Fibroblast of pulmonary artery (primary cell): ENCODE measurements at regions not wholly inside any gene's neighbourhood (a gene's known extent, or its start where the extent isn't known, plus 50 kb on each side); places are given as distances from the start of the nearest gene placed in this dataset.
"Not testable (repeated sequence)": the region's sequence is repeated elsewhere in the genome, so short reads cannot be mapped to it uniquely, and the experiment has no call there.

ENCODE experiments used
- DNase-seq: peaks from one replicate; pipeline ENCODE4 v3.0.0-alpha.2; 2010; ENCODE audit warnings: low read depth
- H3K4me3 ChIP-seq: replicated peaks from 2 replicates; pipeline ENCODE4 v1.5.1; 2011; ENCODE audit warnings: low read depth, mild to moderate bottlenecking, control low read depth, low read length, moderate library complexity
- TF ChIP-seq, protein P1 (sequence below): IDR thresholded peaks from 2 replicates; pipeline ENCODE4 v1.5.1; 2011; ENCODE audit warnings: mild to moderate bottlenecking, control low read depth, low read length, inconsistent platforms; ENCODE audit errors: missing control alignments

DNA sequence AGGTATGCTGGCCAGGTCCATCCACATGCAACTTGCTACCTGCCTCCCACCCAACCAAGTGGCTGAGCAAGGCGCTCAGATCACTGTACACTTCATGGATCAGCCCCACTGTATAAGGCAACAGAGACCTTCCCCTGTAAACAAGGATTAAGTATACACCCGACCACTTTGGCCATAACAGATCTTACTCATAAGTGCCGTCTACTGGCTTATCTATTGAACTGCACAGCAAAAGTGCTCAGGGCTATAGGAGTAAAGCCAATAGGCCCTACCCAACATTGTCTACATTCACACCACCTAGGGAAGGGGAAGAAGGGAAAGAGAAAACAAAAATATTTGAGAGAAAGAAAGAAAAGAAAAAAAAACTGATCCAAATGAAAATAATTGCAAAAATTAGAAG lies 663.9 kb upstream of the LRRTM1 start:
- H3K4me3 ChIP-seq, result no peak overlapping the region
- TF ChIP-seq, protein P1, sequence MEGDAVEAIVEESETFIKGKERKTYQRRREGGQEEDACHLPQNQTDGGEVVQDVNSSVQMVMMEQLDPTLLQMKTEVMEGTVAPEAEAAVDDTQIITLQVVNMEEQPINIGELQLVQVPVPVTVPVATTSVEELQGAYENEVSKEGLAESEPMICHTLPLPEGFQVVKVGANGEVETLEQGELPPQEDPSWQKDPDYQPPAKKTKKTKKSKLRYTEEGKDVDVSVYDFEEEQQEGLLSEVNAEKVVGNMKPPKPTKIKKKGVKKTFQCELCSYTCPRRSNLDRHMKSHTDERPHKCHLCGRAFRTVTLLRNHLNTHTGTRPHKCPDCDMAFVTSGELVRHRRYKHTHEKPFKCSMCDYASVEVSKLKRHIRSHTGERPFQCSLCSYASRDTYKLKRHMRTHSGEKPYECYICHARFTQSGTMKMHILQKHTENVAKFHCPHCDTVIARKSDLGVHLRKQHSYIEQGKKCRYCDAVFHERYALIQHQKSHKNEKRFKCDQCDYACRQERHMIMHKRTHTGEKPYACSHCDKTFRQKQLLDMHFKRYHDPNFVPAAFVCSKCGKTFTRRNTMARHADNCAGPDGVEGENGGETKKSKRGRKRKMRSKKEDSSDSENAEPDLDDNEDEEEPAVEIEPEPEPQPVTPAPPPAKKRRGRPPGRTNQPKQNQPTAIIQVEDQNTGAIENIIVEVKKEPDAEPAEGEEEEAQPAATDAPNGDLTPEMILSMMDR, result no peak
- no peak for DNase-seq

DNA sequence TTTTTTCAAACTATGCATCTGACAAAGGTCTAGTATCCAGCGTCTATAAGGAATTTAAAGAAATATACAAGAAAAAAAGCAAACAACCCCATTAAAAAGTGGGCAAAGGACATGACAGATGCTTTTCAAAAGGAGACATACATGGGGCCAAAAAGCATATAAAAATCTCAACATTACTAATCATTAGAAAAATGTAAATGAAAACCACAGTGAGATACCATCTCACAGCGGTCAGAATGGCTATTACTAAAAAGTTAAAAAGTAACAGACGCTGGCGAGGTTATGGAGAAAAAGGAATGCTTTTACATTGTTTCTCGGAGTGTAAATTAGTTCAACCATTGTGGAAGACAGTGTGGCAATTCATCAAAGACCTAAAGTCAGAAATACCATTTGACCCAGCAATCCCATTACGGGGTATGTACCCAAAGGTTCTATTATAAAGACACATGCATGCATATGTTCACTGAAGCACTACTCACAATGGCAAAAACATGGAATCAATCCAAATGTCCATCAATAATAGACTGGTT lies 643.1 kb upstream of the LRRTM1 start:
- TF ChIP-seq, protein P1, result no peak
- no peak for DNase-seq
- H3K4me3 ChIP-seq, result no peak overlapping the region

DNA sequence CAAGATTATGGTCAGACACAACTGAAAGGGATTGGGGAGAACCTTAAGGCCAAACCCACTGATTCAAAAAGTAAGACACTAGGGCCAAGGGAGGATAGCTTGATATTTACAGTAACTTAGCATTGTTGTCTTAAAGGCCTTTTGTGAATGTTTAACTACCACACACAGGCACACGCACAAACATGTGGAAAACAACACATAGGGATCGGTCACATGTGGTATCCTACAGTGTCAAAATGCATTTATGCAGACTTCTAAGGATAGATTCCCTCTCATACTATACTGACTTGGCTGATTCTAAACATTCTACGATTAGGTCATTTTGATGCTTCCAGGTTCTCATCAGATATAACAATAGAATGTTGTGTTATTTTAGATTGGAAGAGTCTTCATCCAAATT lies 638.9 kb upstream of the LRRTM1 start:
- DNase-seq, result no peak
- H3K4me3 ChIP-seq, result no peak overlapping the region
- TF ChIP-seq, protein P1, result no peak

DNA sequence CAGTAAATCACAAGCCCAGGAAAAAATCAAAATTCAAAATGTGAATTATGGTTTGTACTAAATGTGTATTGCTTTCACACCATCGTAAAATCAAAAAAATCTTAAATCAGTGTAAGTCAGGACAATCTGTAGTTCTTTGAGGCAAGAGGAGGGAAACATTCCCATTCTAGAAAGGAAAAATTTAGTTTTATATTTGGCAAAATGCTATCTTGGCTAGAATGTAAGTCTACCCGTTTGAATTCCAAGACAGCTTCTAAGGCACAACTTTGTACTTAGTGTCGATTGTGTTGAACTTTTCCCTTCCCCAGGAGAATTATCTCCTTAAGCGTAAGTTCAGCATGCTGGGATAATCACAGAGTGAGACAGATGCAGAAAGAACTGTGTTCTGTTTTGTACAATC lies 638.2 kb upstream of the LRRTM1 start:
- TF ChIP-seq, protein P1, result no peak
- DNase-seq, result no peak
- no peak overlapping the region for H3K4me3 ChIP-seq

DNA sequence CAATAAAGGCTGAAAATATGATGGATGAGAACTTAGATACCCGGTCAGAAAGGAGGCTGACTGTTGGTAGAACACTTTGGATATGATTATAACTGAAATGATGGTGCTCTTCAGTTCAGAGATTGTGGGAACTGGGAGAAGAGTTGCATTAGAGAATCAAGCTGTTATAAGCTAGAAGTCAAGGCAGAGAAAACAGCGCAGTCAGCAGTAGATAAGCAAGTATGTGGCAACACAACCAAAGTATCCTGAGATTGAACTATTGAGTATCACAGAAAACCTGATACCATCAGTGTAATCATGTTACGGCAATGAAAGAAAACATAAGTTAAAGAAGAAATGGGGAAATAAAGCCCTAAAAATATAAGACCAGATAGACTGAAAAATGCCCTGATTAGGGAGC lies 633.9 kb upstream of the LRRTM1 start:
- DNase-seq, result no peak
- TF ChIP-seq, protein P1, result no peak

DNA sequence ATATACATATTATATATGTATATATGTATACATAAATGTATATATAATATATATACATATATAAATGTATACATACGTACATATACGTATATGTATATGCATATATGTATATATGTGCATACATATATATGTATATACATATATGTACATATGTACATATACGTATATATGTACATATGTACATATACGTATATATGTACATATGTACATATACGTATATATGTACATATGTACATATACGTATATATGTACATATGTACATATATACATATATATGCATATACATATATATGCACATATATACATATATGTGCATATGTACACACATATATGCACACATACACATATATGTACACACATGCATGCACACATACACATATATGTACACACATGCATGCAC lies 627.3 kb upstream of the LRRTM1 start:
- not testable (repeated sequence) for DNase-seq, H3K4me3 ChIP-seq

More for the DNA sequence above, 633.9 kb upstream of the LRRTM1 start:
- no peak overlapping the region for H3K4me3 ChIP-seq

DNA sequence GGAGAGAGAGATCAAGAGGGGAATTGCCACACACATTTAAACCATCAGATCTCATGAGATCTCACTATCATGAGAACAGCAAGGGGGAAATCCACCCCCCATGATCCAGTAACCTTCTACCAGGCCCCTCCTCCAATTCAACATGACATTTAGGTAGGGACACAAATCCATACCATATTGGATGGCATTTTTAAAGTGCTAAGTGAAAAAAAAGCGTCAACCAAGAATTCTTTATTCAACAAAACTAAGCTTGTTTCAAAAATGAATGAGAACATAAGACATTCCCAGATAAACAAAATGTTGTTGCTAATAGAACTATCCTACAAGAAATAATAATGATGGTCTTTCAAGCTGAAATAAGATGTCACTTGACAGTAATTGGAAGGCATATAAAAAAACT lies 626.2 kb upstream of the LRRTM1 start:
- no peak overlapping the region for H3K4me3 ChIP-seq
- DNase-seq, result no peak
- TF ChIP-seq, protein P1, result no peak

DNA sequence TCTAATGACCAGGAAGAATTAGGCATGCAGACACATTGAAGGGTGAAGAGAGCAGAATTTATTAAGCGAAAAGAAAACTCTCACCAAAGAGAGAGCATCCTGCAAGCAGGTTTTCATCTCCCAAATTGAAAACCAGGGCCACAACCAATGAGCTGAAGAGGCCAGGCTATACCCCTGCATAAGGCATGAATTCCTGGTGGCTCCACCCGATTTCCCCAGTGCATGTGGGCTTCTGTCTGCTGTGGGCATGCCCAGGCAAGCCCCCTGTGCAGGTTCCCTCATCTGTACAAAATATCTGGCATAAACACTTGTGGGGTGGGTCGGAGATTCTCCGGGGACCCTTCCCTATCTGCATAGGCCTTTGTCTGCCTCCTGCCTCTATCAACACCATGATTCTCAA lies 621.6 kb upstream of the LRRTM1 start:
- no peak overlapping the region for H3K4me3 ChIP-seq
- TF ChIP-seq, protein P1, result no peak
- DNase-seq, result no peak
